ENCODE measurements at regions not wholly inside any gene's neighbourhood (a gene's known extent, or its start where the extent isn't known, plus 50 kb on each side); places are given as distances from the start of the nearest gene placed in this dataset.
"Not testable (repeated sequence)": the region's sequence is repeated elsewhere in the genome, so short reads cannot be mapped to it uniquely, and the experiment has no call there.

GRCh38 chr6:122878796-122879195 is 89.7 kb downstream of the SMPDL3A start:
- DNase-seq (ENCODE audit: extremely low read depth, low read depth) = no peak
- no peak for TF ChIP-seq CTCF (IDR thresholded peaks at IDR 0.05; ENCODE audit: low read depth, low read length)

DNA sequence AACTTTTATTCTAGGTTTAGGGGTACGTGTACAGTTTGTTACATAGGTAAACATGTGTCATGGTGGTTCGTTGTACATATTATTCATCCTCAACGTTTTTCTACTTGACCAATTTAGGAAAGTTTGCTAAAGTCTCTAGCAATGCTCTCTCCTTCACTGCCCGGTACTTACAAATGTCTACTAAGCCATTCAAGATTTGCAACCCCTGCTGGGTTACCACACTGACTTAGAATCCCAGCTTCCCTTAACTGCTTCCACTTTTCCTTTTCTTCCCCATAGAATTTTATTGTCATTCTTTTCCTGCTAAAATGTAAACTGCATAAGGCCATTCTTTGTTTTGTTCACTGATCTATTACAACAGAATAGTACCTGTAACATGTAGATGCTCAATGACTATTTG is 97.4 kb downstream of the SMPDL3A start:
- no peak for DNase-seq (ENCODE audit: extremely low read depth, low read depth)
- no peak for TF ChIP-seq CTCF (IDR thresholded peaks at IDR 0.05; ENCODE audit: low read depth, low read length)

DNA sequence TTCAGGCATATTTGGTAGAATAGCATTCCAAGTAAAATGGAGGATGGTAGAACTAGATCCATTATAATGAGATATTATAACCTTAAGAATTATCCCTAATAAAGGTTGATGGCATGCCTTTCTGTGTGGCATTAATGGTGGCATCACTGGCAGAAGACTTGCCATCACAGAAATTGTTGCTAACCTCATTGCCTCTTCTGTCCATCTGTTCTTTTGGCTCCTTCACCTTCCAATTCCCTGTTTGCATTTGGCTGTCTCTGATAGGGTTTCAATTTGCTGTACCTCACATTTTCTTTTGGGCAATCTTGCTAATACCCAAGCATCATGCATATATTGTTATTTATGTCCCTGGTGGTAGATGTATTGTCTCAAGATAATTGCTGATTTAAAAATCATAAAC is 98.9 kb downstream of the SMPDL3A start:
- no peak for TF ChIP-seq CTCF (IDR thresholded peaks at IDR 0.05; ENCODE audit: low read depth, low read length)
- no peak for DNase-seq (ENCODE audit: extremely low read depth, low read depth)

DNA sequence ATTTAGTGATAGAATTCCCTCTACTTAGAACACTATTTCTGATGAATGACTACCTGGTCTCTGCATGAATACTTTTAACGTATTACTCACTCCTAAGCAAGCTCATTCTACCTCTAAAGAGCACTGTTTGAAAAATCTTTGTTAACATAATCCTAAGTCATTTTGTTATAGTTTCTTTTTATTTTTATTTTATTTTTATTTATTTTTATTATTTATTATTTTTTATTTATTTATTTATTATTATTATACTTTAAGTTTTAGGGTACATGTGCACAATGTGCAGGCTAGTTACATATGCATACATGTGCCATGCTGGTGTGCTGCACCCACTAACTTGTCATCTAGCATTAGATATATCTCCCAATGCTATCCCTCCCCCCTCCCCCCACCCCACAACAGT is 99.6 kb downstream of the SMPDL3A start:
- not testable (repeated sequence) for DNase-seq (ENCODE audit: extremely low read depth, low read depth)

DNA sequence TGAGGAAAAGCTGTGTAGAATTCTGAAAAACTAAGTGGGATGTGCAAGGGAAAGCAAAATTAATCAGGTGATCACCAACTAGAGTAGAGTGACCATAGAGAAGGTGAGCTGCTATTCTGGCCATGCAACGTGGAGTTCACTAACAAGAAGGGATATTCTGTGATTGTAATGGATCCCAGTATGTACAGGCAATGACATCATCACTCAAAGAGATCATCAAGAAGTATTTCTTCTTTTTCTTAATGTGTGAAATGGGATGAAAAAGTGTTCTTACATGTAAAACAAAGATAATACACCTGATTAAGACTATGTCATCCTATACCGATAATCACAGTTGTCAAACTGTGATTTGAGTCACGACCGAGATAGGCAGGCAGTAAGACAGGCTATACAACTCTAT is 101.2 kb downstream of the SMPDL3A start:
- TF ChIP-seq CTCF (IDR thresholded peaks at IDR 0.05; ENCODE audit: low read depth, low read length) = no peak
- no peak for DNase-seq (ENCODE audit: extremely low read depth, low read depth)

DNA sequence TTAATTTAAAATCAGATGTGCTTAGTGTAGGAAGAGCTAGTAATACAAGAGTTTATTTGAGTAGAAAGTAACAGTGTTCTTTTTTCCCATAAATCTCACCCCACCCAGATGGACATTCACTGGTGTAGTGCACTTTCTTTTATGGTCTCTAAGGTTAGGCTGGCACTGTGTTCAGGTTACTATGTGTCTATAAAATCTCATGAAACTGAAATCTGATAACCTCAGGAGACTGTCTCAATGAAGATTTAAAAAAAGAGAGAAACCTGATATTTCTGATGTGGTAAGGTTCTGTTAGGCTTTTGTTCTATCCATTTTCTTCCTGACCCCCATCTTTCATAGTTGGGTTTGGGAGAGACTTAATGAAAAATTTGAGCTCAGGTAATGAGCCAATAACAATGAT is 101.2 kb upstream of the CLVS2 start:
- DNase-seq (ENCODE audit: extremely low read depth, low read depth) = no peak
- no peak for TF ChIP-seq CTCF (IDR thresholded peaks at IDR 0.05; ENCODE audit: low read depth, low read length)

DNA sequence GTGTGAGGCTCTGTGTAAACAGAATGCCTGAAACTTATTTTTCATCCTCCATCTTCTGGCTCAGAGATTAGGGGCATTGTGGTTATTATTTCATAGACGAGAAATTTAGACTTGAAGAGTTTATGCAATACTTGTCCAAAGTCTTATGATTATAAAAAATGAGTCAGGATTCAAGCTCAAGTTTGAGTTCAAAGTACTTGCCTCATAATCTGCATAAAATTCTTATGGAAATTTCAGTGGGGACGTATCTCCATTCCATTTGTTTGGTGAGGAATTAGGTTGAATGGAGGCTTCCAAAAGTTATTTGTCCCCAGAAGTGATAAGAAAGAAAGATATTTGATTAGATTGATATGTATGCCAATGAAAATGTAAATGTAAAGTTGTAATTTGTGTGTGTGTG is 93.7 kb upstream of the CLVS2 start:
- no peak for TF ChIP-seq CTCF (IDR thresholded peaks at IDR 0.05; ENCODE audit: low read depth, low read length)
- no peak for DNase-seq (ENCODE audit: extremely low read depth, low read depth)

GRCh38 chr6:122903266-122903915 is 92.6 kb upstream of the CLVS2 start:
- no peak for TF ChIP-seq CTCF (IDR thresholded peaks at IDR 0.05; ENCODE audit: low read depth, low read length)
- DNase-seq (ENCODE audit: extremely low read depth, low read depth) = no peak

All from AG09319 (cell line).